ENCODE measurements at regions not wholly inside any gene's neighbourhood (a gene's known extent, or its start where the extent isn't known, plus 50 kb on each side); places are given as distances from the start of the nearest gene placed in this dataset.

GRCh38 chr4:165627128-165627527 is 245.9 kb upstream of the TLL1 start:
- TF ChIP-seq CTCF (IDR thresholded peaks at IDR 0.05) (no peak), ZFX (IDR thresholded peaks at IDR 0.05; ENCODE audit: borderline replicate concordance) (no peak)
- no peak overlapping the region for H3K27ac ChIP-seq

GRCh38 chr4:165627548-165627947 is 245.5 kb upstream of the TLL1 start:
- H3K27ac ChIP-seq, result no peak overlapping the region
- TF ChIP-seq ZFX (IDR thresholded peaks at IDR 0.05; ENCODE audit: borderline replicate concordance) (no peak), CTCF (IDR thresholded peaks at IDR 0.05) (no peak)

GRCh38 chr4:165628572-165628971 is 244.5 kb upstream of the TLL1 start:
- H3K27ac ChIP-seq, result no peak overlapping the region
- TF ChIP-seq ZFX (IDR thresholded peaks at IDR 0.05; ENCODE audit: borderline replicate concordance) (no peak), CTCF (IDR thresholded peaks at IDR 0.05) (no peak)

GRCh38 chr4:165630671-165631070 is 242.4 kb upstream of the TLL1 start:
- no peak overlapping the region for H3K27ac ChIP-seq
- TF ChIP-seq CTCF (IDR thresholded peaks at IDR 0.05), result no peak
- no peak for TF ChIP-seq ZFX (IDR thresholded peaks at IDR 0.05; ENCODE audit: borderline replicate concordance)

- TF ChIP-seq CTCF (IDR thresholded peaks at IDR 0.05), result no peak
- TF ChIP-seq ZFX (IDR thresholded peaks at IDR 0.05; ENCODE audit: borderline replicate concordance), result no peak
- no peak overlapping the region for H3K27ac ChIP-seq
These were observed 241.7 kb upstream of the TLL1 start for GRCh38 chr4:165631208-165631894.

GRCh38 chr4:165631912-165632311 is 241.1 kb upstream of the TLL1 start:
- TF ChIP-seq ZFX (IDR thresholded peaks at IDR 0.05; ENCODE audit: borderline replicate concordance) (no peak), CTCF (IDR thresholded peaks at IDR 0.05) (no peak)
- H3K27ac ChIP-seq, result no peak overlapping the region

GRCh38 chr4:165634766-165635165 is 238.3 kb upstream of the TLL1 start:
- no peak for TF ChIP-seq ZFX (IDR thresholded peaks at IDR 0.05; ENCODE audit: borderline replicate concordance)
- no peak for TF ChIP-seq CTCF (IDR thresholded peaks at IDR 0.05)
- no peak overlapping the region for H3K27ac ChIP-seq
